HL-60 (cell line): ENCODE measurements at regions not wholly inside any gene's neighbourhood (a gene's known extent, or its start where the extent isn't known, plus 50 kb on each side); places are given as distances from the start of the nearest gene placed in this dataset.

ENCODE experiments used
- DNase-seq, 2 experiments: peaks; one replicate each; pipeline ENCODE4 v3.0.0-alpha.2; 2010 to 2020; ENCODE audit warnings: low read depth in 1 of 2, low spot score in 1 of 2
- H3K27ac ChIP-seq: fragments of 250-450 bp; sonication (Bioruptor Pico); replicated peaks from 2 replicates; pipeline ENCODE4 v1.5.1; 2020; ENCODE audit warnings: mild to moderate bottlenecking, moderate library complexity
- H3K27me3 ChIP-seq: fragments of 250-450 bp; sonication (Bioruptor Pico); 2 replicates; pipeline ENCODE4 v1.5.1; 2021; ENCODE audit warnings: mild to moderate bottlenecking, moderate library complexity; ENCODE audit not compliant: insufficient read depth, poor library complexity, severe bottlenecking
- H3K4me3 ChIP-seq: replicated peaks from 2 replicates; pipeline ENCODE4 v1.5.1; 2011; ENCODE audit warnings: mild to moderate bottlenecking, control low read depth, low read length; ENCODE audit not compliant: insufficient read depth
- CTCF ChIP-seq: IDR thresholded peaks from one replicate; pipeline ENCODE4 v1.5.1; 2011; ENCODE audit warnings: low read length, control low read depth, inconsistent platforms; ENCODE audit not compliant: insufficient read depth
- GABPA ChIP-seq: IDR thresholded peaks from 2 replicates; pipeline ENCODE4 v1.6.1; 2012; ENCODE audit warnings: low read depth
- POLR2AphosphoS5 ChIP-seq: IDR thresholded peaks from 2 replicates; pipeline ENCODE4 v1.6.1; 2012; ENCODE audit warnings: low read depth
- REST ChIP-seq: IDR thresholded peaks from 2 replicates; pipeline ENCODE4 v1.6.1; 2012; ENCODE audit warnings: low read depth; ENCODE audit not compliant: insufficient replicate concordance
- SPI1 ChIP-seq: IDR thresholded peaks from 2 replicates; pipeline ENCODE4 v1.6.1; 2012; ENCODE audit warnings: low read depth, mild to moderate bottlenecking, borderline replicate concordance

- no peak for DNase-seq
- Histone ChIP-seq H3K4me3 (no peak overlapping the region), H3K27ac (no peak overlapping the region), H3K27me3 (no peaks in the 10 kb centered on the region)
- no peak for TF ChIP-seq SPI1
- TF ChIP-seq CTCF: no peak
- TF ChIP-seq REST: no peak
- TF ChIP-seq GABPA: no peak
- no peak for TF ChIP-seq POLR2AphosphoS5
Observed at GRCh38 chr9:28001096-28001495, 427.8 kb upstream of the C9orf72 start.

- DNase-seq: no peak
- Histone ChIP-seq H3K27me3 (no peaks in the 10 kb centered on the region), H3K27ac (no peak overlapping the region), H3K4me3 (no peak overlapping the region)
- TF ChIP-seq POLR2AphosphoS5: no peak
- TF ChIP-seq SPI1: no peak
- no peak for TF ChIP-seq CTCF
- TF ChIP-seq REST: no peak
- no peak for TF ChIP-seq GABPA
Observed at GRCh38 chr9:28004900-28005299, 431.6 kb upstream of the C9orf72 start.

- no peak for DNase-seq
- Histone ChIP-seq H3K27ac (no peak overlapping the region), H3K27me3 (no peaks in the 10 kb centered on the region), H3K4me3 (no peak overlapping the region)
- TF ChIP-seq REST: no peak
- TF ChIP-seq CTCF: no peak
- no peak for TF ChIP-seq SPI1
- TF ChIP-seq GABPA: no peak
- no peak for TF ChIP-seq POLR2AphosphoS5
Observed at GRCh38 chr9:28005779-28006178, 432.5 kb upstream of the C9orf72 start.
